SK-N-SH treated with all-trans-retinoic acid at 6 μM for 48 hours (cell line): ENCODE measurements at regions not wholly inside any gene's neighbourhood (a gene's known extent, or its start where the extent isn't known, plus 50 kb on each side); places are given as distances from the start of the nearest gene placed in this dataset.

Experiments
- ATAC-seq: fragments of 200-7000 bp; cut with Tn5 transposase; 3 replicates; pipeline ENCODE4 v1.9.1; 2020; ENCODE audit warnings: mild to moderate bottlenecking, moderate library complexity
- ARNTL ChIP-seq: fragments of 450-650 bp; formaldehyde crosslinking; IDR thresholded peaks from 2 replicates; pipeline ENCODE4 v1.5.0; 2020; ENCODE audit warnings: low read depth, mild to moderate bottlenecking, moderate library complexity, borderline replicate concordance
- CSDC2 ChIP-seq: fragments of 250-450 bp; sonication (Bioruptor Pico); IDR thresholded peaks from 2 replicates; pipeline ENCODE4 v1.5.0; 2020; ENCODE audit warnings: mild to moderate bottlenecking, moderate library complexity
- ESRRG ChIP-seq: fragments of 250-450 bp; sonication (Bioruptor Pico); IDR thresholded peaks from 2 replicates; pipeline ENCODE4 v1.6.1; 2021; ENCODE audit warnings: mild to moderate bottlenecking
- GLIS3 ChIP-seq: fragments of 250-450 bp; sonication (Bioruptor Pico); IDR thresholded peaks from 2 replicates; pipeline ENCODE4 v1.5.0; 2020; ENCODE audit warnings: mild to moderate bottlenecking, moderate library complexity
- ISL1 ChIP-seq: fragments of 250-450 bp; sonication (Bioruptor Pico); IDR thresholded peaks from 2 replicates; pipeline ENCODE4 v2.1.2; 2022; ENCODE audit warnings: mild to moderate bottlenecking, moderate library complexity
- PPARA ChIP-seq: fragments of 250-450 bp; sonication (Bioruptor Pico); IDR thresholded peaks from 2 replicates; pipeline ENCODE4 v1.5.0; 2020; ENCODE audit warnings: mild to moderate bottlenecking, borderline replicate concordance
- RARB ChIP-seq: fragments of 250-450 bp; sonication (Bioruptor Pico); IDR thresholded peaks from 2 replicates; pipeline ENCODE4 v1.8.0; 2021; ENCODE audit warnings: mild to moderate bottlenecking, moderate library complexity
- SNAI2 ChIP-seq: fragments of 250-450 bp; sonication (Bioruptor Pico); IDR thresholded peaks from 2 replicates; pipeline ENCODE4 v1.5.0; 2020; ENCODE audit warnings: mild to moderate bottlenecking, moderate library complexity
- TCF4 ChIP-seq: fragments of 250-450 bp; sonication (Bioruptor Pico); IDR thresholded peaks from 2 replicates; pipeline ENCODE4 v1.8.0; 2021; ENCODE audit warnings: mild to moderate bottlenecking, moderate library complexity, borderline replicate concordance
- TOX ChIP-seq: fragments of 250-450 bp; sonication (Bioruptor Pico); IDR thresholded peaks from 2 replicates; pipeline ENCODE4 v1.8.0; 2021; ENCODE audit warnings: mild to moderate bottlenecking, moderate library complexity, borderline replicate concordance
- ZC3H10 ChIP-seq: fragments of 250-450 bp; sonication (Bioruptor Pico); IDR thresholded peaks from 2 replicates; pipeline ENCODE4 v1.5.1; 2021; ENCODE audit warnings: mild to moderate bottlenecking, moderate library complexity
- ZFP3 ChIP-seq: fragments of 250-450 bp; sonication (Bioruptor Pico); IDR thresholded peaks from 2 replicates; pipeline ENCODE4 v1.5.0; 2020; ENCODE audit warnings: mild to moderate bottlenecking, moderate library complexity
- ZFP30 ChIP-seq: fragments of 450-650 bp; formaldehyde crosslinking; IDR thresholded peaks from 2 replicates; pipeline ENCODE4 v1.5.0; 2022; ENCODE audit warnings: mild to moderate bottlenecking, moderate library complexity
- ZNF565 ChIP-seq: fragments of 450-650 bp; formaldehyde crosslinking; conservative IDR thresholded peaks from 2 replicates; pipeline ENCODE4 v1.5.0; 2020; ENCODE audit warnings: low read depth, mild to moderate bottlenecking, moderate library complexity
- ZNF70 ChIP-seq: fragments of 450-650 bp; formaldehyde crosslinking; IDR thresholded peaks from 2 replicates; pipeline ENCODE4 v1.5.0; 2020; ENCODE audit warnings: mild to moderate bottlenecking, moderate library complexity
- ZNF8 ChIP-seq: fragments of 450-650 bp; formaldehyde crosslinking; IDR thresholded peaks from 2 replicates; pipeline ENCODE4 v1.5.0; 2020; ENCODE audit warnings: mild to moderate bottlenecking, moderate library complexity
- TF ChIP-seq, protein P1 (sequence below): fragments of 250-450 bp; sonication (Bioruptor Pico); IDR thresholded peaks from 2 replicates; pipeline ENCODE4 v1.5.0; 2020; ENCODE audit warnings: mild to moderate bottlenecking, moderate library complexity
- TF ChIP-seq, protein P2 (sequence below): fragments of 250-450 bp; sonication (Bioruptor Pico); IDR thresholded peaks from 2 replicates; pipeline ENCODE4 v1.8.0; 2021; ENCODE audit warnings: low read depth, mild to moderate bottlenecking, moderate library complexity, borderline replicate concordance
- TF ChIP-seq, protein P3 (sequence below): fragments of 250-450 bp; sonication (Bioruptor Pico); IDR thresholded peaks from 2 replicates; pipeline ENCODE4 v1.5.1; 2020; ENCODE audit warnings: low read depth, mild to moderate bottlenecking, moderate library complexity
- TF ChIP-seq, protein P4 (sequence below): fragments of 250-450 bp; sonication (Bioruptor Pico); IDR thresholded peaks from 2 replicates; pipeline ENCODE4 v1.5.1; 2021; ENCODE audit warnings: mild to moderate bottlenecking, moderate library complexity

DNA sequence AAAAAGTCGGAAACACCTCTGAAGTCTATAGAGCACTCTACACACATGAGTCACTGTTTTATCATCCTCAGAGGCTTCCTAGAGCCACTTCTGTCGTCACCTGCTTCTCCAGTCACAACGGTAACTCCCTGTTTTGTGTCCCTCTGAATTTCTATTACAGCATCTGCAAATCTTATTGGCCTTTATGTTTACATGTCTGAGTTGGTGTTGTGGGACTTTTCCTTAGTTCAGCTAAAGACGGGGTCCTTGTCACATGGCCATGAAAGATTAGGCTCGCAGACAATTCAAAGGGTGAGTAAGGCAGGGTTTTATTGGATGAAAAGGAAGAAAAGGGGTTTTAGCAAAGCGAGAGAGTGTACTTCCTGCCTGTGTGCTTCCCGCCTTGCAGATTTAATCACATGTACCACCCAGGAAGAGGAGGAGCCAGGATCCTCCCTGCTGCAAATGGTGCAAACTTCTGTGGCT is 185.6 kb downstream of the LPIN1 start:
- TF ChIP-seq, protein P1, sequence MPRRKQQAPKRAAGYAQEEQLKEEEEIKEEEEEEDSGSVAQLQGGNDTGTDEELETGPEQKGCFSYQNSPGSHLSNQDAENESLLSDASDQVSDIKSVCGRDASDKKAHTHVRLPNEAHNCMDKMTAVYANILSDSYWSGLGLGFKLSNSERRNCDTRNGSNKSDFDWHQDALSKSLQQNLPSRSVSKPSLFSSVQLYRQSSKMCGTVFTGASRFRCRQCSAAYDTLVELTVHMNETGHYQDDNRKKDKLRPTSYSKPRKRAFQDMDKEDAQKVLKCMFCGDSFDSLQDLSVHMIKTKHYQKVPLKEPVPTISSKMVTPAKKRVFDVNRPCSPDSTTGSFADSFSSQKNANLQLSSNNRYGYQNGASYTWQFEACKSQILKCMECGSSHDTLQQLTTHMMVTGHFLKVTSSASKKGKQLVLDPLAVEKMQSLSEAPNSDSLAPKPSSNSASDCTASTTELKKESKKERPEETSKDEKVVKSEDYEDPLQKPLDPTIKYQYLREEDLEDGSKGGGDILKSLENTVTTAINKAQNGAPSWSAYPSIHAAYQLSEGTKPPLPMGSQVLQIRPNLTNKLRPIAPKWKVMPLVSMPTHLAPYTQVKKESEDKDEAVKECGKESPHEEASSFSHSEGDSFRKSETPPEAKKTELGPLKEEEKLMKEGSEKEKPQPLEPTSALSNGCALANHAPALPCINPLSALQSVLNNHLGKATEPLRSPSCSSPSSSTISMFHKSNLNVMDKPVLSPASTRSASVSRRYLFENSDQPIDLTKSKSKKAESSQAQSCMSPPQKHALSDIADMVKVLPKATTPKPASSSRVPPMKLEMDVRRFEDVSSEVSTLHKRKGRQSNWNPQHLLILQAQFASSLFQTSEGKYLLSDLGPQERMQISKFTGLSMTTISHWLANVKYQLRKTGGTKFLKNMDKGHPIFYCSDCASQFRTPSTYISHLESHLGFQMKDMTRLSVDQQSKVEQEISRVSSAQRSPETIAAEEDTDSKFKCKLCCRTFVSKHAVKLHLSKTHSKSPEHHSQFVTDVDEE = no peak
- TF ChIP-seq ARNTL (CRISPR knock-in tag) (no peak), GLIS3 (CRISPR knock-in tag) (no peak), ZNF8 (CRISPR knock-in tag) (no peak), ZNF565 (CRISPR knock-in tag) (no peak), ZFP3 (CRISPR knock-in tag) (no peak), CSDC2 (CRISPR knock-in tag) (no peak), RARB (no peak), SNAI2 (no peak), TCF4 (CRISPR knock-in tag) (no peak), TOX (no peak)
- TF ChIP-seq, protein P2, sequence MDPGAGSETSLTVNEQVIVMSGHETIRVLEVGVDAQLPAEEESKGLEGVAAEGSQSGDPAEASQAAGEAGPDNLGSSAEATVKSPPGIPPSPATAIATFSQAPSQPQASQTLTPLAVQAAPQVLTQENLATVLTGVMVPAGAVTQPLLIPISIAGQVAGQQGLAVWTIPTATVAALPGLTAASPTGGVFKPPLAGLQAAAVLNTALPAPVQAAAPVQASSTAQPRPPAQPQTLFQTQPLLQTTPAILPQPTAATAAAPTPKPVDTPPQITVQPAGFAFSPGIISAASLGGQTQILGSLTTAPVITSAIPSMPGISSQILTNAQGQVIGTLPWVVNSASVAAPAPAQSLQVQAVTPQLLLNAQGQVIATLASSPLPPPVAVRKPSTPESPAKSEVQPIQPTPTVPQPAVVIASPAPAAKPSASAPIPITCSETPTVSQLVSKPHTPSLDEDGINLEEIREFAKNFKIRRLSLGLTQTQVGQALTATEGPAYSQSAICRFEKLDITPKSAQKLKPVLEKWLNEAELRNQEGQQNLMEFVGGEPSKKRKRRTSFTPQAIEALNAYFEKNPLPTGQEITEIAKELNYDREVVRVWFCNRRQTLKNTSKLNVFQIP (CRISPR knock-in tag) = no peak
- TF ChIP-seq, protein P3, sequence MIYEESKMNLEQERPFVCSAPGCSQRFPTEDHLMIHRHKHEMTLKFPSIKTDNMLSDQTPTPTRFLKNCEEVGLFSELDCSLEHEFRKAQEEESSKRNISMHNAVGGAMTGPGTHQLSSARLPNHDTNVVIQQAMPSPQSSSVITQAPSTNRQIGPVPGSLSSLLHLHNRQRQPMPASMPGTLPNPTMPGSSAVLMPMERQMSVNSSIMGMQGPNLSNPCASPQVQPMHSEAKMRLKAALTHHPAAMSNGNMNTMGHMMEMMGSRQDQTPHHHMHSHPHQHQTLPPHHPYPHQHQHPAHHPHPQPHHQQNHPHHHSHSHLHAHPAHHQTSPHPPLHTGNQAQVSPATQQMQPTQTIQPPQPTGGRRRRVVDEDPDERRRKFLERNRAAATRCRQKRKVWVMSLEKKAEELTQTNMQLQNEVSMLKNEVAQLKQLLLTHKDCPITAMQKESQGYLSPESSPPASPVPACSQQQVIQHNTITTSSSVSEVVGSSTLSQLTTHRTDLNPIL (CRISPR knock-in tag) = no peak
- ATAC-seq = no peak

DNA sequence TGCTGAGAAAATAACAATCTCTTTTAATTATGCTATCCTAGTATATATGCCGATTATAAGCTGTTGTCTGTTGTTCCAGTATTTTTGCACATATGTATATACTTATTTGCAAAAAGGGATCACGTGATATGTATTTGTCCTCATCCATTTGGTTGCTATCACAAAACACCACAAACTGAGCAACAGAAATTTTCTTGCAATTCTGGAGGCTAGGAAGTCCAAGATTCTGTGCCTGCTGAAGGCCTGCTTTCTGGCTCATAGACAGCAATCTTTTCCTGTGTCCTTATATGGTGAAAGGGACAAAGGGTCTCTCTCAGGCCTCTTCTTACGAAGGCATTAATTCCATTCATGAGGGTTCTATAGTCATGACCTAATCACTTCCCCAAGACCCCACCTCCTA is 186.5 kb downstream of the LPIN1 start:
- no peak for ATAC-seq
- TF ChIP-seq ZFP3 (CRISPR knock-in tag) = no peak
- TF ChIP-seq, all 23 proteins: peak for 0

DNA sequence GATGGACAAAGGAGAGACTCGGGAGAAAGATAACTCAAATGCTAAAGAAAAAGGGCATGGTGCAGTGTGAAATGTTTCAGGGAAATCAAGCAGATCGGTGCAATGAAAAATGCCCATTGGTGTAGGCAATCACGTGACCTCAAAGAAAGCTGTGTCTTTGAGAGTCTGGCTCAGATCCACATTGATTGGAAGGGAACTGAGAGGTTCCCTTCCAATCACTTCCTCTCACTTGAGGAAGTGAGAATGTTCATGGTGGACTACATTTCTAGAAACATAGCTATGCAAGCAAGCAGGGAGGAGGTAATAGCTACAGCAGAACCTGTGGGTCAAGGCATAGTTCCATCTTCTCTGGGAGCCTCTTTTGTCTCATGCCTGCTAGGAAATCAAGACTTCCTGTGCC is 187.4 kb downstream of the LPIN1 start:
- TF ChIP-seq GLIS3 (CRISPR knock-in tag) = no peak
- TF ChIP-seq ZC3H10 (CRISPR knock-in tag) = no peak
- TF ChIP-seq, protein P1 = no peak
- TF ChIP-seq ZNF8 (CRISPR knock-in tag) = no peak
- no peak for TF ChIP-seq ESRRG (CRISPR knock-in tag)
- TF ChIP-seq, protein P2 (CRISPR knock-in tag) = no peak
- TF ChIP-seq ZNF70 (CRISPR knock-in tag) = no peak
- no peak for TF ChIP-seq ARNTL (CRISPR knock-in tag)
- no peak for TF ChIP-seq TOX
- no peak for TF ChIP-seq PPARA (CRISPR knock-in tag)
- TF ChIP-seq CSDC2 (CRISPR knock-in tag) = no peak
- no peak for TF ChIP-seq ISL1
- TF ChIP-seq, protein P4, sequence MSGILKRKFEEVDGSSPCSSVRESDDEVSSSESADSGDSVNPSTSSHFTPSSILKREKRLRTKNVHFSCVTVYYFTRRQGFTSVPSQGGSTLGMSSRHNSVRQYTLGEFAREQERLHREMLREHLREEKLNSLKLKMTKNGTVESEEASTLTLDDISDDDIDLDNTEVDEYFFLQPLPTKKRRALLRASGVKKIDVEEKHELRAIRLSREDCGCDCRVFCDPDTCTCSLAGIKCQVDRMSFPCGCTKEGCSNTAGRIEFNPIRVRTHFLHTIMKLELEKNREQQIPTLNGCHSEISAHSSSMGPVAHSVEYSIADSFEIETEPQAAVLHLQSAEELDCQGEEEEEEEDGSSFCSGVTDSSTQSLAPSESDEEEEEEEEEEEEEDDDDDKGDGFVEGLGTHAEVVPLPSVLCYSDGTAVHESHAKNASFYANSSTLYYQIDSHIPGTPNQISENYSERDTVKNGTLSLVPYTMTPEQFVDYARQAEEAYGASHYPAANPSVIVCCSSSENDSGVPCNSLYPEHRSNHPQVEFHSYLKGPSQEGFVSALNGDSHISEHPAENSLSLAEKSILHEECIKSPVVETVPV (CRISPR knock-in tag) = no peak
- TF ChIP-seq ZNF565 (CRISPR knock-in tag) = no peak
- TF ChIP-seq ZFP30 (CRISPR knock-in tag) = no peak
- TF ChIP-seq, all 23 proteins: peak for 0
- no peak for ATAC-seq
